NCI-H774 (cell line): ENCODE measurements at regions not wholly inside any gene's neighbourhood (a gene's known extent, or its start where the extent isn't known, plus 50 kb on each side); places are given as distances from the start of the nearest gene placed in this dataset.

ENCODE experiments used
- DNase-seq: peaks from one replicate; lab custom pipeline; 2025; lab: John Stamatoyannopoulos, UW

- no peak for DNase-seq
Observed at GRCh38 chr7:41346878-41347277, 356.0 kb downstream of the INHBA start.

GRCh38 chr7:41339913-41340676, 362.8 kb downstream of the INHBA start:
- DNase-seq, result no peak

- no peak for DNase-seq
Observed at GRCh38 chr7:41336981-41337380, 365.9 kb downstream of the INHBA start.

- no peak for DNase-seq
Observed at GRCh38 chr7:41336455-41336952, 366.4 kb downstream of the INHBA start.

DNA sequence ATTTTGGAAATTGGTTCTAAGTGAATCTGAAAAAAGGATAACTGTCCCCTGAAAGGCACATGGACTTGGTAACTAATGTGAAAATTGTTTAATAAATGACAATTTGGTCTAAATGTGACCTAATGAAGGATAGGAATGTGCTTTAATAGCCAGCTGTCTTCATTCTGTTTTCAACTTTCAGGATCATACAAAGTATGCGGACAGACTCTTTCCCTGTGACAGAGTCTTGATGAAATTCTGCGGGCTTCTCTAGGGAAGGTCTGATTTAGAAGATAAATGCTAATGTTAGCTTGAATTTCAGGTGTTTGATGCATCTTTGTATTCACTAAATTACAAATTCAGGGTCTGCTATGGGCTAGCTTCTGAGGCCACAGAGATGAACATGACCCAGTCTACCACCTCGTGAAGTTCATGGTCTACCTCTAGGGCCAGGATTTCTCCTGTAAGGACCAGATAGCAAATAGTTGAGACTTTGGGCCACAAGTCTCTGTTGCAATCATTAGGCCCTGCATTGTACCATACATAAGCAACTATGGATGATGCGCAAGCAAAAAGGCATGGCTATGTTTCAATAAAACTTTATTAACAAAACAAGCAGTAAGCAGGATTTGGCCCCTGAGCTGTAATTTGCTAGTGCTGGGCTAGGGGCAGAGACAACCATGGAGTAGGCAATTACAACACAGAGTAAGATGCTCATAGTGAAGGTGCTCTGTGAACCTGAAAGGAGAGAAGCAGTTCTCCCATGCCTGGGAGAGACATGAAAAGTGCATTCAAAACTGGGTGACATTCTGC, 368.6 kb downstream of the INHBA start:
- DNase-seq, result no peak

- no peak for DNase-seq
Observed at GRCh38 chr7:41333511-41333910, 369.4 kb downstream of the INHBA start.

DNA sequence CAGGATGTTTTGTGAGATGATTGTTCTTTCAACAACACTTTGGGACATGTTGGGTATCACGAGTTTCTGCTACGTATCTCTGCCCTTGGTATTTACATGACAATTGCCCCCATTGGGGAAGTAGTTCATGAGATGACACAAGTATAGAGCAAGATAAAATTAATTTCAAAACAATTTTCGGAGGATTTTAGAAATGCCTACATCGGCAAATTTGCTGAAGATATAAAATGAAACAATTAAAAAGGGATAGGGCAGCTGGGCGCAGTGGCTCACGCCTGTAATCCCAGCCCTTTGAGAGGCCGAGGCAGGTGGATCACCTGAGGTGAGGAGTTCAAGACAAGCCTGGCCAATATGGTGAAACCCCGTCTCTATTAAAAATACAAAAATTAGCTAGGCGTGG, 371.7 kb downstream of the INHBA start:
- DNase-seq, result no peak

- DNase-seq, result no peak
Observed at GRCh38 chr7:41328544-41328943, 374.3 kb downstream of the INHBA start.

DNA sequence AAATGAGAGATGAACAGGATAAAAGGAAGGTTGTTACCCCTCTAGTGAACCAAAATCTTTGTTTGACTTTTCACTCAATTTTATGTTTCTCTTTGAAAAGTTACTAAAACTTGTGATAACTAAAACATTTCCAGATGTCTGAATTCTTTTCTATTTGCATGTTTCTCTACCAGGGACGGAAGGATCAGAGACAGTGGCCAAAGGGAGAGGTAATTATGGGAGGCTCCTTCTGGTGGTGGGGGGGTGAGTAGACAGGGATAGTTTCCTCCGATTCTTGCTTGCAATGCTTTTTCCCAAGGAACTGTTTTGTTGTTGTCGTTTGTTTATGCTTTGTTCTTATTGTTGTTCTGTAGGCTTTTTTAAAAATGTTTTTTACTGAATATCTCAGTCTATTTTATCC, 374.8 kb downstream of the INHBA start:
- DNase-seq, result no peak

GRCh38 chr7:41326616-41327015, 376.3 kb downstream of the INHBA start:
- no peak for DNase-seq

- no peak for DNase-seq
Observed at GRCh38 chr7:41323806-41324205, 379.1 kb downstream of the INHBA start.

DNA sequence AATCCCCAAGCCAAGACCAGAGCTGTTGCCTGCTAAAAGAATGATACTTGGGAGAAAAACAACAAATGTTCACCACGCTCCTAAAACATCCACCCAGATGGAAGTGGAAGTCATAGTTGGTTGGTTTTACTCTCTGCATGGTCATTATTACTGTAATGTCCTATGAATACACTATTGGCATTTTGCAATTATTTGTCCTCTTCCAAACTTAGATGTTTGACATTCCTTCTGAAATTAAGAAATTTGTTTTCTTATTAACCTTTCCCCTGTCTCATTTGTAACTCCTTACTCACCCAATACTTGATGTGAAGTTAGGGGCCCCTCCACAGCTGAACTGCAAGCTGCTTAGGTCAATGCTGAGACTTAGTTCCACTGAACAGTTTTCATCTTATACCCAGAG, 383.3 kb downstream of the INHBA start:
- DNase-seq, result no peak

GRCh38 chr7:41316410-41316809, 386.5 kb downstream of the INHBA start:
- no peak for DNase-seq

DNA sequence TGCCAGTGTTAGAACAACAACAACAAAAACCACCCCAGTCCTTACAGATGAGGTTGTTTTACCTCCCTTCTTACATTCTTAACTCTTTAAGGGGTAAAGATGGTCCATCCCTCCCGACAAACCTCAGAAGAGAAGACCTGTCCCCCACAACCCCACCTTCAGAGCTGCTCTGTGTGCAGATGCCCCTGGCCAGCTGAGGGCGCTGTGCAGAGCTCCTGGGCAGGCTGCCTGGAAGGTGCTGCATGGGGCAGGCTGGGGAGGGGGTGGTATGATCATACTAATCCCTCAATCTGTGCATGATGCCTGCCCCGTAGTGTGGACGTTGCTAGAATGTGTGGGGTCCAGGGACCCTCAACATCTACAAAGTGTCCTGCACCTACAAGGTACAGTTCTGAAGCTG, 387.1 kb downstream of the INHBA start:
- no peak for DNase-seq

- DNase-seq, result no peak
Observed at GRCh38 chr7:41313171-41313570, 389.7 kb downstream of the INHBA start.

- DNase-seq, result no peak
Observed at GRCh38 chr7:41312235-41312634, 390.7 kb downstream of the INHBA start.

DNA sequence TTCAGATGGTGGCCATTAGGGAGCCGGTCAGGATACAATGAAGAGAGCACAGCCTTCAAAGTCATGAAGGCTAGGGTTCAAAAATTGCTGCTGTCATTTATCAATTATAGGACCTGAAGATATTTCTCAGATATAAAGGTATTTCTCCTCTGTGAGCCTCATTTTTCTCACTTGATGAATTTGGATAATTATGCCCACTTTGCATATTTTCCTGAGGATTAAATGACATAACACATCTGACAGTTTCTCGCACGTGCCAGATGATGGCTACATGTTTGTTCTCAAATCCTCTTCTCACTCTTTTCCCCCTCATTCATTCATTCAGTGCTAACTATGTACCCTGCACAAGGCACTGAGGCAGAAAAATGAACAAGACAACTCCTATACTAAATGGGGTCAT, 391.6 kb downstream of the INHBA start:
- no peak for DNase-seq

DNA sequence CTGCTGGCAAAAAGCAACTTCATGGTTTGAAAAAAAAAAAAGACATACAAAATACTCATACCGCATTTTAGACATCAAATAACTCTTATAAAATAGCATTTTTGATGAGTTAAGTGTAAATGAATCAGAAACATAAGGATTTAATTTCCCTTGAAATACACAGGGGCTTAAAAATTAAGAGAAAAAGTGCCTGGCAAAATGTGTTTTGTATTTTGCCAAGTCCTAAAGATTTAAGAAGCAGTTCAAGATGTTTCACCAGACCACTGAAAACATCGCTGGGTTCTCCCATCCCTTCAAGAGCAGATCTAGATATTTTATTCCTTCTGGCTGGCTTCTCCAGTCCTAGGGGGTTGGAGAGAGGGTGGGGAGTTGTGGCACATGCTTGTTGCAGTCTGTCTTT, 396.4 kb downstream of the INHBA start:
- DNase-seq, result no peak

- no peak for DNase-seq
Observed at GRCh38 chr7:41305001-41305400, 397.9 kb downstream of the INHBA start.

DNA sequence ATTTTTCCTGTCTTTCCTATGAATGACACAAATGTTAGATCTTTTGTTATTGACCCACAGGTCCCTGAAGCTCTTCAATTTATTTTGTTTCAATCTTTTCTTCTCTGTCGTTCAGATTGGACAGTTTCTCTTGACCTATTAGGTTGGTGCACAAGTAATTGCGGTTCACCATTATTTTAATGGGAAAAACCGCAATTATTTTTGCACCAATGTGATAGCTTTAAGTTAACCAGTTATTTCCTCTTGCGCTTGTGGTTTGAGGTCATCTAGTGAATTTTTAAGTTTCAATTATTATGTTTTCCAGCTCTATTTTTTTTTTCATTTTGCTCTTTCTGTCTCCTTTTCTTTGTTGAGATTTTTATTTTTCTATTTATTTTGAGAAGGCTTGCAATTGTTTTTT, 399.2 kb downstream of the INHBA start:
- no peak for DNase-seq

- DNase-seq, result no peak
Observed at GRCh38 chr7:41298409-41298808, 404.5 kb downstream of the INHBA start.

DNA sequence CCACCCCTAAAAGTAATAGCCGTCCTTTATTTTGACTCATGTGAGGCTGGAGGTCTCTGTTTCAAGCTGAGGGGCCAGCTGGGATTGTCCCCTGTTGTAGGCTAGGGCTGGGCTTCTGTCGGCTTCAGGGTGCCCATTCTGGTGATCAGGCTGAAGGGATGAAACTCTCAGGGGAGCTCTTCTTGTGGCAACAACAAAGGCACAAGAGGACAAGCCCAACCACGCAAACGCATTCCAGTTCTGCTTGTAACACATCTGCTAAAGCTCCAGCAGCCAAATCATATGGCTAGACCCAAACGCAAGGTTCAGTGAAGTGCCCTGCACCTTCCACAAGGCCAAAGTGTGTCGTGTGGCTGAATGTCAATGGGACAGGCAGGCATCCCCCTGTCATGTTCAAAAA, 405.7 kb downstream of the INHBA start:
- no peak for DNase-seq

DNA sequence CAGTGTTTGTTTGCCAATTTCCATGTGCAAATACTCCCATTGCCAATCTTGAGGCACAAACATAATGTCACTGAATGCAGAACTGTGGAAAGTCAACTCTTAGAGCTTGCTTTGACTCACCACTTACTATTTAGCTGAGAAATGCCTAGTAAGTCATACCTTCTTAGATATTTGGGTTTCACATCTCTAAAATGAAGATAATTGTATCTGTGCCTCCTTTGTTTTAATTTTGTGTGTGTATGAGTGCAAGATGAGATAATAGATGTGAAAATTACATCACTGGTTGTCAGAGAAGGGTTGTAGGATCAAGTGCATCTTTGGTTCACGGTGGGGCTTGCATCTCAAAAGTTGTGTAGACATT, 407.5 kb downstream of the INHBA start:
- DNase-seq, result no peak
